DMS 273 (cell line): ENCODE measurements at regions not wholly inside any gene's neighbourhood (a gene's known extent, or its start where the extent isn't known, plus 50 kb on each side); places are given as distances from the start of the nearest gene placed in this dataset.
"Not testable (repeated sequence)": the region's sequence is repeated elsewhere in the genome, so short reads cannot be mapped to it uniquely, and the experiment has no call there.

ENCODE experiments used
- DNase-seq: peaks from one replicate; lab custom pipeline; 2025; ENCODE audit not compliant: unreplicated experiment; lab: John Stamatoyannopoulos, UW

DNA sequence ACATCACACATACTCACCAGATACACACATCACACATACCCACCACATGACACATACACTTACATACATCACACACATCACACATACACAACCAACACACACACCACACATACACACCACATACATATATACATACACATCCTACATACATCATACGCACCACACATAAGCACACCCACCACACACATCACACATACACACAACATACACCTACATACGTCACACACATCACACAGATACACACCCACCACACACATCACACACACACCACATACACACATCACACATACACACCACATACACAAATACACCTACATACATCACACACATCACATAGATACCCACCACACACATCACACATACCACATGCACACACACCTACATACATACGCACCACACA, 158.4 kb downstream of the NDUFA10 start:
- DNase-seq, result no peak

GRCh38 chr2:239866350-239866749, 158.8 kb downstream of the NDUFA10 start:
- no peak for DNase-seq

- DNase-seq, result not testable (repeated sequence)
Observed at GRCh38 chr2:239865856-239866255, 159.3 kb downstream of the NDUFA10 start.

GRCh38 chr2:239865059-239865639, 160.0 kb downstream of the NDUFA10 start:
- DNase-seq, result no peak

GRCh38 chr2:239864247-239865058, 160.7 kb downstream of the NDUFA10 start:
- no peak for DNase-seq

DNA sequence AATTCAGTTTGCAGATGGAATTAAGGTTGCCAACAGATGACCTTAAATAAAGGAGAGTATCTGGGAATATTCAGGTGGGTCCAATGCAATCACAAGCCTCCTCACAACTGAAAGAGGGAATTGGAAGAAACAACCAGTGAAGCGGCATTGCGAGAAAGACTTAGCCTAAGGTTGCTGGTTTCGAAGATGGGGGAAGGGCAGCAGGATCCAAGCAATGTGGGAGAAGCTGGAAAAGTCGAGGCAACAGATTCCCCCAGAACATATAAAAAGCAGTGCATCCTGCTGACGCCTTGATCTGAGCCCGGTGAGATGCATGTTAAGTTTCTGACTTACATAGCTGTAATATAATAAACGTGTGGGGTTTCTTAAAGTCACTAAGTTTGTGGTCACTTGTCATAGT, 162.5 kb downstream of the NDUFA10 start:
- no peak for DNase-seq

DNA sequence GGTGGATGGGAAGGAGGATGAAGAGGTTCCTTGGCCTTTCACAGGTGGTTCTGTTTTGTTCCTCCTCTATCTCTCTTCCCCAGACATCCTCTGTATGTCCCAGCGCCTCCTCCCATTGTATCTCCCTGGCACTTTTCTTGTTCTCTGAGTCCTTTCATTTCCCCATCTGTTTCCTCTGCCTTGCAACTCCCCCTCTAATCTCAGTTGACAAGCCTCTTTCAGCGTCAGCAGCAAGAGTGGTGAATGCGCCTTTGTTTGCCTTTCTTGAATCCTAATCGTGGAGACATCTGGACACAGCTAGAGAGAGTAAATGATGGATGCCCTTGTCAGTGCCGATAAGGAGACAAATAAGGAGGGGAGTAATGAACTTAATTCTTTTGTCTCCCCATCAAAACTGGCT, 167.0 kb downstream of the NDUFA10 start:
- peak; percentile 24 for DNase-seq

DNA sequence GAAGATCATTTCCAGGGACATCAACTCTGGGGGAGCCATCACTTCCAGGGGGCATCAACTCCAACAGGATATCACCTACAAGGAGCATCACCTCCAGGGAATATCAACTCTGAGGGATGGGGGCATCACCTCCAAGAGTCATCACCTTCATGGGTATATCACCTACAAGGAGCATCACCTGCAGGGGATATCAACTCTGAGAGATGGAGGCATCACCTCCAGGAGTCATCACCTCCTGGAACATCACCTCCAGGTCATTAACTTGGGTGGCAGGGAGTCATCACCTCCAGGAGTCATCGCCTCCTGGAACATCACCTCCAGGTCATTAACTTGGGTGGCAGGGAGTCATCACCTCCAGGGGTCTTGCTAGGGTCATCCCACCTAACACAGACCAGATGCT, 167.6 kb downstream of the NDUFA10 start:
- no peak for DNase-seq

DNA sequence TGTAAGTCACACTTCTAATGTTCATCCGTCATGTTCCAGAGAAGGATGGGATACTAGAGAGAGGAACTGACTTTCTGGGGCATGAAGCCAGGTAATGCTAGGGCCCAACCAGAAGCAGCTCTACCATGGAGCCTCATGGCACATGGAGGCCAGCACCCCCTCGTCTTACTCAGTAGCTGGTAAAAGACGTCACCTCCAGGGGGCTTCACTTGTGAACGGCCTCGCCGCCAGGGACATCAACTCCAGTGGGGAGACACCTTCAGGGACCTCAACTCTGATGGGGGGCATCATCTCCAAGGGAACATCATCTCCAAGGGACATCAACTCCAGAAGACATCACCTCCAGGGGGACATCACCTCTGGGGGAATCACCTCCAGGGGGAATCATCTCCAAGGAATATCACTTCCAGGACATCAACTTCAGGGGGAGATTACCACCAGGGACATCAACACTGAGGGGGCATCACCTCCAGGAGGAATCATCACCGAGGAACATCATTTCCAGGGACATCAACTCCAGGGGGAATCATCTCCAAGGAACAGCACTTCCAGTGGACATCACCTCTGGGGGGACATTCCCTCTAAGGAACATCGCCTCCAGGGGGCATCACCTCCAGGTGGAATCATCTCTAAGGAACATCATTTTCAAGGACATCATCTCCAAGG, 168.4 kb downstream of the NDUFA10 start:
- DNase-seq, result no peak

DNA sequence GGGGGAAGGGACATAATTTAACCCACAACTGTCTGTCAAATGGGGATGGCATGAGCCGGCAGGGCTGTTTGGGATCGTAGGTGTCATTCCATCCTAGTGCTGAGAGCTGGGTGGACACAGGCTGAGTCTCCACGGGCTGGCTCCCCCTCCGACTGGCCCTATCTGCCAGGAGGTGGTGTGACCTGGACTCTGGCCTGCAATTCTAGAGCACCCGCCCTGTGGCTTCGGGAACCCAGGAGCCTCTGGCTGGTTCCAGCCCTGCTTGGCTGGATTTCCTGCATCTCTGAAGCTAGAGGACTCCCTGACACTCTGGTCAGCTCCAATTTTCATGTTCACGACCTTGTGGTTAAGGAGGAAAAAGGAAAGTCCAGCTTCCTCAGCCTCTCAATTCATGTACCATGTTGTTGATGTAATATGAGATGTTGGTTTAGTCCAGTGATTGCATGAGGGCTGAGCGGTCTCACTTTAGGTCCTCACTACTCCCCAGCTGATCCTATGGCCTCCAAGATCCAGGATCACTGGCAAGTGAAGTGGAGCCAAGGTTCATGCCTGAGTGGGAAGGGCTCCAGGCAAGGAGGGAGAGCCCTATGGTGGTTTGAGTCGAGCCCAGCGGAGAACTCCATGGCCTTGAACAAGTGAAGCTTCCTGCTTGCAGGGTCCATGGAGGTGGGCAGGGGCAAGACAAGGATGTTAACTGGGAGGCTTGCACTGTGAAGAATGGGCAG, 169.1 kb downstream of the NDUFA10 start:
- DNase-seq, result no peak

DNA sequence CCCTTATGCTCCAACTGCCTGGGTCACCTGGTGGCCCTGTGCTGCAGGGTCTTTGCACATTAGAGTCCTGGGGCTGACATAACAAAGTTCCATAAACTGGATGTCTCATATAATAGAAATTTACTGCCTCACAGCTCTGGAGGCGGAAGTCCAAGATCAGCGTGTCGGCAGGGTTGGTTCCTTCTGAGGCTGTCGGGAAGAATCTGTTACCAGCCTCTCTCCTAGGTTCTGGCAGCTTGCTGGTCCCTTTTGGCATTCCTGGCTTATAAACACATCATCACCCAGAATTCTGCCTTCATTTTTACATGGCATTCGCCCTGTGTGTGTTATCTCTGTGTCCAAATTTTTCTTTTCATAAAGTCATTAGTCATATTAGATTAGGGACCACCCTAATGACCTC, 170.5 kb downstream of the NDUFA10 start:
- DNase-seq, result no peak

DNA sequence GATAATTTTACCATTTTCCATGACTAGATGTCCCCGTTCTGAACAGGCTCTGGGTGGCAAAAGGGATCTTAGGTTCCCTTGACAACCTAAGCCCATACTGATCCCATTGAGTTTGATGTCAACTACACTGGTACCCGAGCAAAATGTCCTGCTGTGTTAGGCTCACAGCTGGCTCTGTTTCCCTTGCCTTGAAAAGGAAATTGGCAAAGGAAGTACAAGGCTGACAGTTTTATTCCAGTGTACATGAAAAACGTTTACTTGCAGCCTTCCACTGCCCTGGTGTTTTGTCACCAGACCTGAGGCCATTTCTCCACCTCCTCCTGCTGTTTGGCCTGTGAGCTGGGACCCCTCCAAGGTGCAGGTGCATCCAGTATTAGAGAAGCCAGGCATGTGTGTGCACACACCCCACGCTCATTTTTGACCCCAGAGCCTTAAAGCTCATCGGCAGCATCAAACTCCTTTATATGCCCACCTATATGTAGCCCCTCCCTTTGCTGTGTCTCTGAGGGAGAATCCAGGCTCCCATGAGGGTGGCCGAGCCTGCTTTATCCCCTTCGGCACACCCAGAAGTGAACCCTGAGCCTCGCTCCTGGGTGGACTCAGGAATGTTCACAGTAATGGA, 171.3 kb downstream of the NDUFA10 start:
- no peak for DNase-seq

- no peak for DNase-seq
Observed at GRCh38 chr2:239853121-239853520, 172.0 kb downstream of the NDUFA10 start.

GRCh38 chr2:239852272-239852671, 172.9 kb downstream of the NDUFA10 start:
- no peak for DNase-seq

DNA sequence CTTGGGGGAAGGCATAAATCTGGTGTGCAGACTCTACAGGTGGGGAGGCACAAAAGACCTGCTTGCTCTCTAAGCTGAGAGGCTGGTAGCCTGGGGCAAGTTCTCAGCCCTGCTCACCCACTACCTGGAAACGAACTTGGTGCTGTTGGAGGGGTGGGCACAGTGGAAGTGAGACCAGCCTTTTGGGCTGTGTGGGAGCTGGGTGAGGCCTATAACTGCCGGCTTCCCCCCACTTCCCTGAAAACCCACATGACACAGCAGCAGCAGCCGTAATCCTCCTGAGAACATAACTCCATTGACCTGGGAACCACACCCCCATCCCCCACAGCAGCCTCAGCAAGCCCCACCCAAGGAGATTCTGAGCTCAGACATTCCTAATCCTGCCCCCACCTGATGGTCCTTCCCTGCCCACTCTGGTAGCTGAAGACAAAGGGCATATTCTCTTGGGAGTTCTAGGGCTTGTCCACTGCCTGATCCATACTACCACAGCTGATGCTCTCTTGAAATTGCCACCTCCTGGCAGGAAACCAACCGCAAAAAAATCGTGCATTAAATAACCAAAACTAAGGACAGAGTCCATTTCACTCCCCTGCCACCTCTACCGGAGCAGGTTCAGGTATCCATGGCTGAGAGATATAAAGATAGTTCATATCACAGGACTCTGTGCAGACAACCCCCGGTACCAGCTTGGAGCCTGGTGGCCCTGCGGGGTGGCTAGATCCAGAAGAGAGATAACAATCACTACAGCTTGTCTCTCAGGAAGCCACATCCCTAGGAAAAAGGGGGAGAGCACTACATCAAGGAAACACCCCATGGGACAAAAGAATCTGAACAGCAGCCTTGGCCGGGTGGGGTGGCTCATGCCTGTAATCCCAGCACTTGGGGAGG, 178.1 kb downstream of the NDUFA10 start:
- no peak for DNase-seq

DNA sequence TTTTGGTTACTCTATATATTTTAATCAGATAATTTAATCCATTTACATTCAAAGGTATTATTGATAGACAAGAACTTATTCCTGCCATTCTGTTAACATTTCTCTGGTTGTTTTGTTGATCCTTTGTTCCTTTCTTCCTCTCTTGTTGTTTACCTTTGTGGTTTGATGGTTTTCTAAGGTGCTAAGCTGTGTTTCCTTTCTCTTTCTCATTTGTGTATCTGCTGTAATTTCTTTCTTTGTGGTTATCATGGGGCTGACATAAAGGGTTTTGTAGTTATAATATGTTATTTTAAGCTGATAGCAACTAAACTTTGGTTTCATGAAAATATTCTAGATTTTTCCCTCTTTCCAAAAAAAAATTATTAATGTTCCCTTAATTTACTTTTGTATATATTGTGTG, 179.2 kb downstream of the NDUFA10 start:
- DNase-seq, result no peak

GRCh38 chr2:239839306-239839705, 185.8 kb downstream of the NDUFA10 start:
- DNase-seq, result no peak

DNA sequence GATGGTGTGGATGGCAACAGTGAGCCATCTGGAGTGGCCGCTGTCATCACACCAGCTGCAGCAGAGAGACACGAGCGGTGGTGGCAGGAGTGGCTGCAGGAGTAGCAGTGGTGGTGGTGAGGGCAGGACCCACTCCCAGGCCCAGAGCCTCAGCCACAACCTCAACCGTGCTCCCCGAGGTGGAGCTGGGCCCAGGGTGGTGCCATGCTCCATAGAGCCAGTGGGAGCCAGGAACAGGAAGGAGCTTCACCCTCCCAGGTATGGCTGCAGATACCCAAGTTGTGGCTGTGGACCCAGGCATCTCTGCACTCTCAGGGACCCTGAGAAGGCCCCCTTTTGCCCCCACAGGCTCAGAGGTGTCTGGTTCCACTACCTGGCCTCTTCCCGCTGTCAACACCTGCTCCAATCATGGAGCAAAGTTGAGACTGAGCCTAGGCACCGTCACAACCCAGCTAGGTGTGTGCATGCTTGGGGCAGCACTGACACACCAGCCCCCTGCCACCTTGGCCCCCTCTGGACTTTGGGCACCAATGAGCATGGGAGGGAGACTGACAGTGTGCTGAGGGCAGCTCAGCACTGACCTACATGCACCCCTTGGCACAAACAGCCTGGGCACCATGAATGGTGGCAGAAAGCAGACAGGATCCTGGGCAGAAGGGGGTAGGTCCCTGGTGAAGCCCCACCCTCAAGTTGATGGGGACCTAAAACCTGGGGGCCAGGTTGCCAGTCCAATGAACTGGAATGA, 188.9 kb downstream of the NDUFA10 start:
- DNase-seq, result no peak

DNA sequence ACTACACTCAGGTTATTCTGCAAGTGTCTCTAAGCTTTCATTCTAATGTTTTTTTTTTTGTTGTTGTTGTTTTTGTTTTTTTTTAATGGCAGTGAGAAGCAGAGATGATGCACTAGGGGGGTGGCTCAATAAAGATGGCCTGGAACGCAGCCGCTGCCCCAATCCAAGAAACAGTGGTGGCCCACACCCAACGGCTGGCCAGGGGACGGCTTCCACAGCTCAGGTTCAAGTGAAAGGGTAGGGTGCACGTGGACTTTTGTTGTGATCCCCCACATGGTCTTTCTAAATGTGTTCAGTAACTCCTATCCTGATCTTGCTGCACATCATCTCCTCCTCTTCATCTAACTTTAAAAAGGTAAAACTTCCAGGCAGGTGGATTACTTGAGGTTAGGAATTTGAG, 190.1 kb downstream of the NDUFA10 start:
- no peak for DNase-seq
